Spleen (tissue), 11 donors: ENCODE measurements at regions not wholly inside any gene's neighbourhood (a gene's known extent, or its start where the extent isn't known, plus 50 kb on each side); places are given as distances from the start of the nearest gene placed in this dataset.

Experiments used
- DNase-seq: peaks from one replicate; pipeline ENCODE4 v3.0.0-alpha.2; 2020
- H3K27ac ChIP-seq, 8 donors: fragments of 200-600 bp; sonication (generic) in 7 of 8; 1 replicate in 4 of 8; 2 replicates in 4 of 8; pipeline versions ENCODE4 v1.5.0 to v1.8.0; 2016 to 2021; ENCODE audit warnings: inconsistent platforms in 4 of 8, mild to moderate bottlenecking in 4 of 8, moderate library complexity in 1 of 8
- H3K27me3 ChIP-seq, 7 donors: fragments of 200-600 bp; sonication (generic) in 6 of 7; replicated peaks in 1 of 7; 1 replicate in 4 of 7; 2 replicates in 3 of 7; pipeline versions ENCODE4 v1.5.0 to v1.8.0; 2016 to 2021; ENCODE audit warnings: inconsistent platforms in 3 of 7, mild to moderate bottlenecking in 1 of 7
- H3K36me3 ChIP-seq, 6 donors: fragments of 200-600 bp; sonication (generic) in 5 of 6; 1 replicate in 4 of 6; 2 replicates in 2 of 6; pipeline versions ENCODE4 v1.5.0 to v1.8.0; 2016 to 2021; ENCODE audit warnings: inconsistent platforms in 2 of 6
- H3K4me1 ChIP-seq, 6 donors: fragments of 200-600 bp; sonication (generic) in 5 of 6; 1 replicate in 3 of 6; 2 replicates in 3 of 6; pipeline versions ENCODE4 v1.5.0 to v1.8.0; 2016 to 2021; ENCODE audit warnings: inconsistent platforms in 3 of 6
- H3K4me3 ChIP-seq, 8 donors: fragments of 200-600 bp; sonication (generic) in 7 of 8; 1 replicate in 4 of 8; 2 replicates in 4 of 8; pipeline versions ENCODE4 v1.5.0 to v1.8.0; 2016 to 2021; ENCODE audit warnings: inconsistent platforms in 4 of 8, mild to moderate bottlenecking in 4 of 8, moderate library complexity in 2 of 8
- H3K9me3 ChIP-seq, 8 donors: fragments of 200-600 bp; sonication (generic) in 7 of 8; 1 replicate in 4 of 8; 2 replicates in 4 of 8; pipeline versions ENCODE4 v1.5.0 to v1.8.0; 2016 to 2021; ENCODE audit warnings: inconsistent platforms in 4 of 8
- POLR2A ChIP-seq, 3 donors: fragments of 450-650 bp; IDR thresholded peaks; one replicate each; pipeline ENCODE4 v1.5.1; 2017; ENCODE audit warnings: antibody characterized with exemption in 3 of 3, mild to moderate bottlenecking in 1 of 3
- POLR2AphosphoS5 ChIP-seq, 3 donors: sonication (generic); formaldehyde crosslinking; IDR thresholded peaks; one replicate each; pipeline ENCODE4 v1.5.1; 2017; ENCODE audit warnings: antibody characterized with exemption in 3 of 3
- WGBS, 5 donors: extraction: QIAGEN DNeasy Blood & Tissue Kit in 3 of 5; methylation state at CpG; one replicate each; pipeline versions ENCODE4 v1.1.5 to v1.1.7; 2013 to 2018; 5-methylcytosine and 5-hydroxymethylcytosine counted together
- intact Hi-C: fragments of 100-400 bp; cut with DNase I; formaldehyde crosslinking; loops from one replicate; pipeline ENCODE4 v1.15.0; 2023; ENCODE audit warnings: low total_unique reads
- TF ChIP-seq, protein P1 (sequence below), 11 experiments: fragments of 200-600 bp in 7 of 11; fragments of 450-650 bp in 4 of 11; sonication (generic) in 4 of 11; IDR thresholded peaks in 8 of 11; conservative IDR thresholded peaks in 3 of 11; 1 replicate in 7 of 11; 2 replicates in 4 of 11; pipeline versions ENCODE4 v1.4.0 to v1.8.0; 2016 to 2021; ENCODE audit warnings: antibody characterized with exemption in 11 of 11, inconsistent platforms in 4 of 11, mild to moderate bottlenecking in 1 of 11
- donor health status: healthy with polysubstance abuse.
- donor health status: DM: no; HTN: no; CAD: no; lungs with moderate emphysema.
- donor health status: DM: no; HTN: no; CAD: no.
- donor health status: Bipolar disorder and iron deficiency.
- donor health status: healthy.
- donor health status: DM: no; HTN: no; CAD: no.
- donor health status: DM: yes; HTN: yes; CAD: no.

DNA sequence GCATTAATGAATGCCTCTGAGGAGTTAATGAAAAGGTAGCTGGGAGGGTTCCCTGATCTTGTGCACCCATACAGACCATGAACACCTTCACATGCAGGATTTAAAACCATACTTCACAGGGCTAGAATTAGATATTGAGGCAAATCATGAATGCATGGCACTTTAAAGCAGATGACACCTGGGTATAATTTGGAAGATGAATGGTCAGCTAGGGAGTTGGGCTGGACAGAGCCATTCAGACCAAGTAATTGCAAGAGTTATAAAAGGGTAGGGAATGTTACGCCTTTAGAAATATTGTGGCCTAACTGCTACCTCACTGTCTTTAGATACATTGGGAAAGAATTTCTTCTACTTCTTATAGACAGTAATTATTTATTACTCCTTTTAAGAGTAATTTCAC is 89.1 kb upstream of the ZNF827 start:
- no peaks in the 10 kb centered on the region for H3K36me3 ChIP-seq
- intact Hi-C loops = no loop called here
- DNase-seq = no peak
- H3K4me3 ChIP-seq = no peak overlapping the region
- H3K27ac ChIP-seq = no peak overlapping the region
- WGBS, 5 donors = 94 to 100% (median 100%) methylated on average over 1 of the region's 1 CpG
- no peaks in the 10 kb centered on the region for H3K9me3 ChIP-seq
- H3K27me3 ChIP-seq = no peaks in the 10 kb centered on the region
- TF ChIP-seq POLR2AphosphoS5 (IDR thresholded peaks at IDR 0.05) (no peak), POLR2A (IDR thresholded peaks at IDR 0.05) (no peak)
- TF ChIP-seq, protein P1, sequence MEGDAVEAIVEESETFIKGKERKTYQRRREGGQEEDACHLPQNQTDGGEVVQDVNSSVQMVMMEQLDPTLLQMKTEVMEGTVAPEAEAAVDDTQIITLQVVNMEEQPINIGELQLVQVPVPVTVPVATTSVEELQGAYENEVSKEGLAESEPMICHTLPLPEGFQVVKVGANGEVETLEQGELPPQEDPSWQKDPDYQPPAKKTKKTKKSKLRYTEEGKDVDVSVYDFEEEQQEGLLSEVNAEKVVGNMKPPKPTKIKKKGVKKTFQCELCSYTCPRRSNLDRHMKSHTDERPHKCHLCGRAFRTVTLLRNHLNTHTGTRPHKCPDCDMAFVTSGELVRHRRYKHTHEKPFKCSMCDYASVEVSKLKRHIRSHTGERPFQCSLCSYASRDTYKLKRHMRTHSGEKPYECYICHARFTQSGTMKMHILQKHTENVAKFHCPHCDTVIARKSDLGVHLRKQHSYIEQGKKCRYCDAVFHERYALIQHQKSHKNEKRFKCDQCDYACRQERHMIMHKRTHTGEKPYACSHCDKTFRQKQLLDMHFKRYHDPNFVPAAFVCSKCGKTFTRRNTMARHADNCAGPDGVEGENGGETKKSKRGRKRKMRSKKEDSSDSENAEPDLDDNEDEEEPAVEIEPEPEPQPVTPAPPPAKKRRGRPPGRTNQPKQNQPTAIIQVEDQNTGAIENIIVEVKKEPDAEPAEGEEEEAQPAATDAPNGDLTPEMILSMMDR (IDR thresholded peaks at IDR 0.05 in 8 of 11, conservative IDR thresholded peaks at IDR 0.05 in 3 of 11) = no peak
- peaks cover 0 to 50% (median 20%) of the 10 kb centered on the region in 6 donors for H3K4me1 ChIP-seq

DNA sequence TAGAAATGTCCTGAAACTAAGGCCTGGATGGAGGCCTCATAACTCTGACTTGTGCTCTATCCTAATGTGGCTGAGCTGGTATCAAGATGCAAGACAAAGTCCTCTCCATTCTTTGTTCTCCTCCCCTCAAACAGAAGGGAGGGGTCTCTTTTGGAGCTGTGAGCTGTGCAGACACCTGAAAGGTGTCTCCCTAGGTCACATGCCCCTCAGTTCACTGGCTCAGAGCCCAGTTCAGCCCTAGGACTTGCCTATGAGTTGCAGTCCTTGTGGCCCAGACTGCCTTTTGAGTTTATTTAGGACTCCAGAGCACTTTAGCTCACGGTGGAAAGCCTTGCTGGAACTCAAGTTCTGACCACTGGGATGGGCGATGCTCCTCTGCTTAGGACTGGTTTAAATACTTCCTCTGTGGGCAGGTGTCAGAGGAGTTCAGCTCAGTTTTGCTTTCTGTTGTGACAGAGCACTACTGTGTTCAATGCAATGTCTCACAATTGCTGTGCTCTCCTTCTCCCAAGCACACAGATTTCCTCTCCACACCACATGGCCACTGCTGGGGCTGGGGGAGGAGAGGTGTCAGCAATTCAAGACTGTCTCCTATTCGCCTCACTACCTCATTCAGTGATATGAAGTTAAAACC is 84.8 kb upstream of the ZNF827 start:
- peaks cover 0 to 13% (median 0%) of the 10 kb centered on the region in 6 donors for H3K4me1 ChIP-seq
- intact Hi-C loops = no loop called here

DNA sequence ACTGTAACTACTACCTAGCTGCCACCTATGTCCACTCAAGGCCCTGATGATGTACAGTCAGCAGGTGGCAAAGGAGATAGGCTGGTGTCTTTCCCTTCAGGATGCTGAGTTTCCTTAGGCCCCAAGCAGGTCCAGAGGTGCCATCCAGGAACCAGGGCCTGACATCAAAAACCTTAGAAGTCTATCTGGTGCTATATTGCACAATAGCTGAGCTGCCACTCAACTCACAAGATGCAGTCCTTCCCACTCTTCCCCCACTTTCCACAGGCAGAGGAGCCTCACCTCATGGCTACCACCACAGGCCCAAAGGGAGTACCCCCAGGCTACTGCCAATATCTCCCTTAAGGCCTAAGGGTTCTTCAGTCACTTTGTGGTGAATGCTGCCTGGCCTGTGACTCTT is 83.9 kb upstream of the ZNF827 start:
- H3K27ac ChIP-seq = no peak overlapping the region
- H3K27me3 ChIP-seq = no peaks in the 10 kb centered on the region
- intact Hi-C loops = no loop called here
- TF ChIP-seq, protein P1 (IDR thresholded peaks at IDR 0.05 in 8 of 11, conservative IDR thresholded peaks at IDR 0.05 in 3 of 11) = no peak
- H3K4me1 ChIP-seq = peaks cover 0 to 13% (median 0%) of the 10 kb centered on the region in 6 donors
- no peak overlapping the region for H3K4me3 ChIP-seq
- H3K36me3 ChIP-seq = no peaks in the 10 kb centered on the region
- DNase-seq = no peak
- H3K9me3 ChIP-seq = no peaks in the 10 kb centered on the region

More for the DNA sequence above, 84.8 kb upstream of the ZNF827 start:
- H3K27ac ChIP-seq = no peak overlapping the region
- no peaks in the 10 kb centered on the region for H3K27me3 ChIP-seq
- DNase-seq = no peak
- no peak overlapping the region for H3K4me3 ChIP-seq
- WGBS, 5 donors = 60 to 81% (median 68%) methylated on average over 3 of the region's 3 CpGs
- TF ChIP-seq POLR2AphosphoS5 (IDR thresholded peaks at IDR 0.05) (no peak), POLR2A (IDR thresholded peaks at IDR 0.05) (no peak)
- TF ChIP-seq, protein P1 (IDR thresholded peaks at IDR 0.05 in 8 of 11, conservative IDR thresholded peaks at IDR 0.05 in 3 of 11) = no peak
- no peaks in the 10 kb centered on the region for H3K36me3 ChIP-seq
- no peaks in the 10 kb centered on the region for H3K9me3 ChIP-seq

DNA sequence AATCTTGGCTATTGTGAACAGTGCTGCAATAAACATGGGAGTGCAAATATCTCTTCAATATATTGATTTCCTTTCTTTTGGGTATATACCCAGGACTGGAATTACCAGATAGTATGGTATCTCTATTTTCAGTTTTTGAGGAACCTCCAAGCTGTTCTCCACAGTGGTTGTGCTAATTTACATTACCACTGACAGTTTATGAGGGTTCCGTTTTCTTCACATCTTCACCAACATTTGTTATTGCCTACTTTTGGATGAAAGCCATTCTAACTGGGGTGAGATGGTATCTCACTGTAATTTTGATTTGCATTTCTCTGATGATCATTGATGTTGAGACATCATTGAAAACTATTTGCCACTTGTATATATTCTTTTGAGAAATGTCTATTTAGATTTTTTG is 79.6 kb upstream of the ZNF827 start:
- H3K27ac ChIP-seq = no peak overlapping the region
- H3K27me3 ChIP-seq = no peaks in the 10 kb centered on the region
- no peaks in the 10 kb centered on the region for H3K9me3 ChIP-seq
- no peak overlapping the region for H3K4me3 ChIP-seq
- no peaks in the 10 kb centered on the region for H3K36me3 ChIP-seq
- no peak for DNase-seq
- intact Hi-C loops = no loop called here
- TF ChIP-seq POLR2AphosphoS5 (IDR thresholded peaks at IDR 0.05) (no peak), POLR2A (IDR thresholded peaks at IDR 0.05) (no peak)
- TF ChIP-seq, protein P1 (IDR thresholded peaks at IDR 0.05 in 8 of 11, conservative IDR thresholded peaks at IDR 0.05 in 3 of 11) = no peak
- peaks cover 0 to 6% (median 0%) of the 10 kb centered on the region in 6 donors for H3K4me1 ChIP-seq
- 66 to 94% (median 83%) methylated on average over 1 of the region's 1 CpG for WGBS, 5 donors
